ENCODE measurements at regions not wholly inside any gene's neighbourhood (a gene's known extent, or its start where the extent isn't known, plus 50 kb on each side); places are given as distances from the start of the nearest gene placed in this dataset.

- no peak for DNase-seq (ENCODE audit: low read depth)
- TF ChIP-seq, protein P1, sequence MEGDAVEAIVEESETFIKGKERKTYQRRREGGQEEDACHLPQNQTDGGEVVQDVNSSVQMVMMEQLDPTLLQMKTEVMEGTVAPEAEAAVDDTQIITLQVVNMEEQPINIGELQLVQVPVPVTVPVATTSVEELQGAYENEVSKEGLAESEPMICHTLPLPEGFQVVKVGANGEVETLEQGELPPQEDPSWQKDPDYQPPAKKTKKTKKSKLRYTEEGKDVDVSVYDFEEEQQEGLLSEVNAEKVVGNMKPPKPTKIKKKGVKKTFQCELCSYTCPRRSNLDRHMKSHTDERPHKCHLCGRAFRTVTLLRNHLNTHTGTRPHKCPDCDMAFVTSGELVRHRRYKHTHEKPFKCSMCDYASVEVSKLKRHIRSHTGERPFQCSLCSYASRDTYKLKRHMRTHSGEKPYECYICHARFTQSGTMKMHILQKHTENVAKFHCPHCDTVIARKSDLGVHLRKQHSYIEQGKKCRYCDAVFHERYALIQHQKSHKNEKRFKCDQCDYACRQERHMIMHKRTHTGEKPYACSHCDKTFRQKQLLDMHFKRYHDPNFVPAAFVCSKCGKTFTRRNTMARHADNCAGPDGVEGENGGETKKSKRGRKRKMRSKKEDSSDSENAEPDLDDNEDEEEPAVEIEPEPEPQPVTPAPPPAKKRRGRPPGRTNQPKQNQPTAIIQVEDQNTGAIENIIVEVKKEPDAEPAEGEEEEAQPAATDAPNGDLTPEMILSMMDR (conservative IDR thresholded peaks at IDR 0.05; ENCODE audit: low read depth, low read length), result no peak
- no peak overlapping the region for H3K4me3 ChIP-seq (ENCODE audit: low read depth, low read length)
Observed at GRCh38 chr3:23746441-23746840, 59.3 kb upstream of the UBE2E1 start.

GRCh38 chr3:23747841-23748240, 57.9 kb upstream of the UBE2E1 start:
- DNase-seq (ENCODE audit: low read depth), result no peak
- TF ChIP-seq, protein P1 (conservative IDR thresholded peaks at IDR 0.05; ENCODE audit: low read depth, low read length), result no peak
- H3K4me3 ChIP-seq (ENCODE audit: low read depth, low read length), result no peak overlapping the region

DNA sequence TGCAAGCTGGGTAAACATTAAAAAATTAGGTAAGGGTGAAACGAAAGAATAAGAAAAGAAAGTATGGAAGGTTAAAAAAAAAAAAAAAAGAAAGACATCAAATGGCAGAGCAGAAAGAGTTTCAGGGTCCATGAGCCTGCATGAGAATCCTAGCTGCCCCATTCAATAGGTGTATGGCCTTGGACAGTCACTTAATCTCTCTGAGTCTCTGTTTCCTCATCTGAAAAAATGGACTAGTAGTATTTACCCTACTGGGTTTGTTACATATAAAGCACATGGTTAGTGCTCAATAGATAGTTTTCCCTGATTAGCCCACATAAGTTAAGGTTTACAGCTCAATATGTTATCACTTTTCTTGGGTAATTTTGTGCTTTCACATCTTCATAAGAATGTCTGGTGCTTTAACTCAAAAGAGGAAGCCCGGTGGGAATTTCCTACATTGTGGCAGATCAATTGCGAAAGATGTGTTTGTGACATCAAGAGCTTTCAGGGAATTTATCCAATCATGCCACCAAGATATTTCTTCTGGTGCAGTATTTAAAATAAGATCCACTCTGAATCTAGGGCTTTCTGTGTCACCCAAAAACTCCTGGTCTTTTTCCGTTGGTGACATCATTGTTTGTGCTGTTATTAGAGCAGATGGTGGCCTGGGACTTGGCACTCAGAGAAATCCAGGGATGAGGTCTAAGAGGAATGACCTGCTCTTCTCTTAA, 57.2 kb upstream of the UBE2E1 start:
- no peak for DNase-seq (ENCODE audit: low read depth)
- TF ChIP-seq, protein P1 (conservative IDR thresholded peaks at IDR 0.05; ENCODE audit: low read depth, low read length), result no peak
- no peak overlapping the region for H3K4me3 ChIP-seq (ENCODE audit: low read depth, low read length)

- H3K4me3 ChIP-seq (ENCODE audit: low read depth, low read length), result no peak overlapping the region
- TF ChIP-seq, protein P1 (conservative IDR thresholded peaks at IDR 0.05; ENCODE audit: low read depth, low read length), result no peak
- no peak for DNase-seq (ENCODE audit: low read depth)
Observed at GRCh38 chr3:23749609-23750008, 56.1 kb upstream of the UBE2E1 start.

- DNase-seq (ENCODE audit: low read depth), result no peak
- TF ChIP-seq, protein P1 (conservative IDR thresholded peaks at IDR 0.05; ENCODE audit: low read depth, low read length), result no peak
- no peak overlapping the region for H3K4me3 ChIP-seq (ENCODE audit: low read depth, low read length)
Observed at GRCh38 chr3:23750573-23751210, 55.1 kb upstream of the UBE2E1 start.

- TF ChIP-seq, protein P1 (conservative IDR thresholded peaks at IDR 0.05; ENCODE audit: low read depth, low read length), result no peak
- DNase-seq (ENCODE audit: low read depth), result no peak
- H3K4me3 ChIP-seq (ENCODE audit: low read depth, low read length), result no peak overlapping the region
Observed at GRCh38 chr3:23751212-23751723, 54.5 kb upstream of the UBE2E1 start.

All from epithelial cell of proximal tubule (primary cell).